Suppressor macrophage (primary cell): ENCODE measurements at regions not wholly inside any gene's neighbourhood (a gene's known extent, or its start where the extent isn't known, plus 50 kb on each side); places are given as distances from the start of the nearest gene placed in this dataset.
A peak's percentile ranks its signal among the peaks of the same experiment; 100 is the strongest.
"Not testable (repeated sequence)": the region's sequence is repeated elsewhere in the genome, so short reads cannot be mapped to it uniquely, and the experiment has no call there.

Source experiments
- DNase-seq, 4 experiments: peaks; one replicate each; pipeline ENCODE4 v3.0.0-alpha.2; 2020 to 2022

- not testable (repeated sequence) for DNase-seq
These were observed 113.4 kb downstream of the XPNPEP1 start for GRCh38 chr10:109809954-109810353.

- not testable (repeated sequence) for DNase-seq
These were observed 122.1 kb downstream of the XPNPEP1 start for GRCh38 chr10:109801191-109801590.

GRCh38 chr10:109790647-109791046, 132.7 kb downstream of the XPNPEP1 start:
- DNase-seq: no peak

- no peak for DNase-seq
These were observed 139.1 kb downstream of the XPNPEP1 start for GRCh38 chr10:109784236-109784635.

DNA sequence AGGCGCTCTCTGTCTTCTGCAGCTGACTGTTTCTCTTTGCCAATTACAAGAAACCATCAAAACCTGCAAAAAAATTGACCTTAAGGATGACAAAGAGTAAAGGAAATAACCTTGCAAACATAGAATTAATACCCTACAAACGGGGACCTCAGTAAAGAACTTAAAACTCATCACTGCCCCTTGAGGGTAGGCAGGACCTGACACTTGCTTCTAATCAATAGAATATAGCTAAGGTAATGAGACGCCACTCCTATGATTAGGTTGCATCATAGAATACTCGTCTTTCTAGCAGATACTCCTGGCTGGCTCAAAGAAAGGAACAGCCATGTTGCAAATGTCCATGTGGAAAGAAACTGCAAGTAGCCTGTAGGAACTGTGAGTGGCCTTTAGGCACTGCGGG, 140.0 kb downstream of the XPNPEP1 start:
- DNase-seq: no peak

GRCh38 chr10:109780997-109781396, 142.3 kb downstream of the XPNPEP1 start:
- DNase-seq: no peak

DNA sequence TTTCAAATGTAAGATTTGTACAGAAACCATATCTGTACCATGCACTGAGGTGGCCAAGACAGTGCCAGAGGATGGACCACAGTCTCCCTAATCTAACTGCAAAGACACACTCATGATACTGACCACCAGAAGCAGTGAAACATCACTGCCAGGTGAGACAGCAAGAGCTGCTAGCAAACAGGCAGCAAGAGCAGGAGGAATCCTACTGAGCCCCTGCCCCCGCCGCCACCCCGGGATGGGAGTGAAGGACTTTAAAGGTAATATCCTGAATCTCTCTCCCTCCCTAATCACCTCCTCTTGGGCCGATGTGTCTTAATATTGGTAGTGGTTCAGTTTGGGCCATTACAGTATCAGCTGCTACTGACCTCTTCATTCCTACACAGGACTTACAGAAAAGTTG, 144.3 kb downstream of the XPNPEP1 start:
- no peak for DNase-seq

DNA sequence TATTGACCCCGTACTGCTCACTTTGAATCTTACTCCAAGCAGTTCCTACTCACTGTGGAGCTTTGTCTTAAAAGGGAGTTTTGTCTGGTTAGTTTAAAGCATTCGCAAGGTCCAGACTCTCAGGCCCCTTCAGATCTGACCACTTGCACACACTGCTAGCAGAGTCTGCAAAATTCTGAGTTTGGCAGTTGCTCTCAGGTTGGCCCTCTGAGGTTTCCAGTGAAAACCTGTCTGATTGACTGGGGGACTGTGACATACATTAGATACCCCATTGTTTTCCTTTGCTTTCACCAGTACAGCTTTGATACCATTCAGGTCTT, 149.2 kb downstream of the XPNPEP1 start:
- no peak for DNase-seq

DNA sequence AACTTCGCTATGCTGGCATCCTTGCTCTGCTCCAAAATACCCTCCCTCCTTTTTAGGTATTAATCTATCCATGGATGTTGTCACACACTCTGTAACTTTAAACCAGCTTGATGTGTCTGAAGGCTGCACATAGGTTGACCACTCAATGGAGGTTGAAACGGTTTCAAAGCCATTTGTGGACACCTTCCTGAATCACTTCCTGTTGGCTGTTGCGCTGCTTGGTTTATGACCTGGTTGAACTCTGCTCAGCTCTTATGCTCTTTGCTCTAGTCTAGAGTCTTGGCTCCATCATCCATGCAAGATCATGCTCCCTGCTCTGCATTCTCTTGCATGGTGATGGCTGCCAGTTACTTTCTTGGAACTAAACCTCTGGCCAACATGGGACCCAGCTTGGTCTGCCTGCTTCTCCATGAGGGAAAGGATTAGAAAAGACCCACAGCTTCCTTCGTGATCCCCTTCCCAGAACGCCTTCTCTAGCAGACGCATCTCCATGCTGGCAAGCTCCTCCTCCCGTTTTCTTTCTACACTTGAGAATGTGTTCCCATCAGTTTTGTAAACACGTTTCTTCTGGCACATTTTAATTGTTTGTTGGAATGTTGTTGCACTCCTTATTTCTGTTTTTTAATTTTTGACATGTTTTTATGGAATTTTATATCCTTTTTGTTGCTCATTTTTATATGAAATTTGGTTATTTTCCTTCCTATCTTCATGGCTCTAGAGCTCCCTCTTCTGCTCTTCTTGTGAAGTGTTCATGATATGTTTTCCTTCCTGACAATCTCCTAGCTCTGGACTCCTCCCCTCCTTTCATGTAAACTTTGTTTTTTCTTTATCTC, 149.8 kb downstream of the XPNPEP1 start:
- DNase-seq: peak in 2 of 4 experiments; percentile 24 to 31

GRCh38 chr10:109770663-109771062, 152.6 kb downstream of the XPNPEP1 start:
- DNase-seq: no peak

DNA sequence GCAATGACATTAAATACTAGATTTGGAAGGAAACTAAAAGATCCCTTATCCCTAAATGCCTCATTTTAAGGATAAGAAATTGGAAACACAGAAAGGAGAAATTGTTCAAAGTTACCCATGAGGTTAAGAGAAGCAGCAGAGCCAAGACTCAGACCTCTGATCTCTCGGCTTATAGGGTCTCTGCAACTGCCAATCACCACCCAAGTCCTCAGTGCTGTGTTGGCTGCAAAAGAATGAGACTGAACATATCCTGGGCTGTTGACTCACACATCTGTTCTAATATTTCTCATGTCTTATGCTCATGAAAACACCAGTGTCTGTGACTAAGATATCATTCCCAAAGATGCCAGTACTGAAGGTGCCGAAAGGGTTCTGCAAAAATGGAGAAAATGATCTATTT, 153.3 kb downstream of the XPNPEP1 start:
- no peak for DNase-seq

GRCh38 chr10:109765838-109766237, 157.5 kb downstream of the XPNPEP1 start:
- DNase-seq: no peak

- no peak for DNase-seq
These were observed 160.8 kb downstream of the XPNPEP1 start for GRCh38 chr10:109762555-109762954.

DNA sequence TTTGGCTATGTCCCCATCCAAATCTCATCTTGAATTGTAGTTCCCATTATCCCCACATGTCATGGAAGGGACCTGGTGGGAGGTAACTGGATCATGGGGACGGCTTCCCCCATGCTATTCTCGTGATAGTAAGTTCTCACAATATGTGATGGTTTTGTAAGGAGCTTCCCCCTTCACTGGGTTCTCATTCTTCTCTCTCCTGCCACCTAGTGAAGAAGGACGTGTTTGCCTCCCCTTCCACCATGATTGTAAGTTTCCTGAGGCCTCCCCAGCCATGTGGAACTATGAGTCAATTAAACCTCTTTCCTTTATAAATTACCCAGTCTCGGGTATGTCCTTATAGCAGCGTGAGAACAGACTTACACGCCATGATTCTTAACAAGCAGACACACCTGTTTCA, 165.6 kb downstream of the XPNPEP1 start:
- DNase-seq: not testable (repeated sequence)

GRCh38 chr10:109746861-109747260, 176.4 kb downstream of the XPNPEP1 start:
- no peak for DNase-seq

DNA sequence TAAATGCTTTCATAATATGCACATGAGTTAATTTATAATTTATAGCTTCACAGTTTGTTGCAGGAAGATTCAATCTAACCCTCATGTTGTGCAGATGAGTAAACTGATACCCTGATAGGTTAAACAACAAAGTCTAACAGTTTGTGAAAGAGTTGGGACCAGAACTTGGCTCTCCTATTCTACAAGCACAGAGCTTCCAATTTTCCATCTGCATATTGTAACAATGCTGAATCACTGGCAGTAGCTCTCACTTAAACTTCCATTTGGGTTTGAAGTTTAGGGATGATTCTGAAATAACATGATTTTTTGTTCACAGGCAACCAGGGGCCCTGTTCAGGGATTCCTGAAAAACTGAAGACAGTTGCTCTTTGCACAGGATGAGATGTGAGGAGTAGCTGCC, 179.3 kb downstream of the XPNPEP1 start:
- no peak for DNase-seq

- DNase-seq: no peak
These were observed 179.7 kb downstream of the XPNPEP1 start for GRCh38 chr10:109743574-109743973.

GRCh38 chr10:109743146-109743545, 180.2 kb downstream of the XPNPEP1 start:
- DNase-seq: no peak

DNA sequence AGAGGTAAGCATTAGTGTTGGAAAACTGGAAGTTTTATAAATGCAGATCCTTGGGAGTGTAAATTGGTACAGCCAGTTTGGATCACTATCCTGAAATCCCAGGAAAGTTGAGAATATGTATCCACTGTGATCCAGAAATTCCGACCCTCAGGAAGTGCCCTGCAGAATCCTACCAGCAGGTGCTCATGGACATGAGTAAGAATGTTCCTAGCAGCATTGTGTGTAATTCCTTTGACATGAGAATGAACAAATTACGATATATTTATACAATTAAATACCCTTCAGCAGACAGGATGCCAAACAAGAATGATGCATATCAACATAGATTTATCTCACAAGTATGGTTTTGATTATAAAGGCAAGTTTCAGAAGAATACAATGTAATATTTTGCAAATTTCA, 181.6 kb downstream of the XPNPEP1 start:
- DNase-seq: no peak

DNA sequence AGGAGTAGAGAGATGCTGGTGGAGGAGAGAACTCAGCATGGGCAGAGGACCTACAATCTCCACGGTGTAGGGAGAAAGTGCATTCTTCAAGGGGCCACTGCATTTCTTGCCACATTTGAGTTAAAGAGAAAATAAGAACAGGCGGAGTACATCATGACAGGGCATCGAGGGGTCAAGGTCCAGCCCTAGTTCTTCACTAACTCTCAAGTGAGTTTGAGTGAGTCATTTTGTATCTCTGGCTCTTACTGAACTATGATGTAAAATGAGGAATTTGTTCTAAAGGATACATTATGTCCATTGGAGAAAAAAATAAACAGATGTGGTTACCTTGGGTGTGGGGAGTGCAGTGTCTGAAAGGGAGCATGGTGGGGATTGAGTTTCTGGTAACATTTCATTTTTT, 182.9 kb downstream of the XPNPEP1 start:
- DNase-seq: no peak

DNA sequence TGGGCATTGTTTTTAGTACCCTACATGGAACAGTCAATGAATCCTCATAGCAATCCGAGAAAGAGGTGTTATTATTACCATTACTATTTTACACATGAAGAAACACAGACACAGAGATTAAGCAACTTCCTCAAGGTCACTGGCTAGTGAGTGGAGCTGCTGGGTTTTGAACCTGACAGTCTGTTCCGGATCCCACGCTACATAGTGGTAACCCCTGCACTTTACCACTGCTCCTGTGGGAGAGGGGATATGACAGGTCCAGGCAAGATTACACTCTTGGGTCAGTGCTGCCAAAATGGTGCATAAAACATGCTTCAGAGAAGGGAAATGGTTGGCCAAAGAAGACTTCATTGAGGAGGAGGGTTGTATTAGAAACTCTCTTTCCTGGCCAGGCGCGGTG, 185.7 kb downstream of the XPNPEP1 start:
- no peak for DNase-seq

GRCh38 chr10:109737009-109737408, 186.3 kb downstream of the XPNPEP1 start:
- DNase-seq: no peak

DNA sequence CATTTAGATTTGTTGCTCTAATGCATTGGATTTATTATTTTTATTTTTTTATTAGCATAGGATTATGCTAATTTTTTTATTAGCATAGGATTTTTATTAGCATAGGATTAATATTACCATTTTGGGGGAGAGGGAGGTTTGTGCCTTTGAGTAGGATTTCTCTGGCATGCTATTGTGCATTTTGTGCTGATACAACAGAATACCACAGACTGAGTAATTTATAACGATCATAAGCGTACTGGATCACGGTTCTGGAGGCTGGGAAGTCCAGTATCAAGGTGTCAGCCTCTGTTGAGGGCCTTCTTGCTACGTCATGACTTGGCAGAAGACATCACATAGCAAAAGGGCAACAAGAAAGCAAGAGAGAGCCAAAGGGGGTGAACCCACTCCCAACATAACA, 187.5 kb downstream of the XPNPEP1 start:
- DNase-seq: no peak

GRCh38 chr10:109732254-109732965, 190.9 kb downstream of the XPNPEP1 start:
- no peak for DNase-seq
